Parathyroid adenoma (tissue), 2 donors: ENCODE measurements at regions not wholly inside any gene's neighbourhood (a gene's known extent, or its start where the extent isn't known, plus 50 kb on each side); places are given as distances from the start of the nearest gene placed in this dataset.

Experiments used
- H2AFZ ChIP-seq: fragments of 300-600 bp; sonication (generic); one replicate; pipeline ENCODE4 v1.7.0; 2017; ENCODE audit warnings: antibody characterized with exemption, mild to moderate bottlenecking
- H3K27ac ChIP-seq: fragments of 300-600 bp; sonication (generic); one replicate; pipeline ENCODE4 v1.7.0; 2017
- H3K27me3 ChIP-seq: fragments of 300-600 bp; sonication (generic); one replicate; pipeline ENCODE4 v1.7.0; 2017; ENCODE audit warnings: low read length; ENCODE audit not compliant: control insufficient read depth, insufficient read depth
- H3K36me3 ChIP-seq: fragments of 300-600 bp; sonication (generic); one replicate; pipeline ENCODE4 v1.7.0; 2017; ENCODE audit warnings: low read length; ENCODE audit not compliant: control insufficient read depth, insufficient read depth
- H3K4me1 ChIP-seq: fragments of 300-600 bp; sonication (generic); one replicate; pipeline ENCODE4 v1.7.0; 2017; ENCODE audit warnings: control low read depth
- H3K4me2 ChIP-seq: fragments of 300-600 bp; sonication (generic); one replicate; pipeline ENCODE4 v1.7.0; 2017; ENCODE audit warnings: low read length
- H3K4me3 ChIP-seq: fragments of 300-600 bp; sonication (generic); one replicate; pipeline ENCODE4 v1.7.0; 2017; ENCODE audit warnings: low read depth, low read length
- H3K79me2 ChIP-seq: fragments of 300-600 bp; sonication (generic); one replicate; pipeline ENCODE4 v1.7.0; 2017; ENCODE audit warnings: control low read depth
- H3K9ac ChIP-seq: fragments of 300-600 bp; sonication (generic); one replicate; pipeline ENCODE4 v1.7.0; 2017; ENCODE audit warnings: mild to moderate bottlenecking
- H3K9me3 ChIP-seq: fragments of 300-600 bp; sonication (generic); one replicate; pipeline ENCODE4 v1.7.0; 2017; ENCODE audit warnings: low read length; ENCODE audit not compliant: control insufficient read depth
- CTCF ChIP-seq: fragments of 300-600 bp; sonication (generic); IDR thresholded peaks from one replicate; pipeline ENCODE4 v1.7.0; 2017; ENCODE audit warnings: antibody characterized with exemption, mild to moderate bottlenecking
- donor health status: primary hyperparathyroidism.

GRCh38 chr6:168860341-168860740 lies 393.3 kb downstream of the THBS2 start:
- no peaks in the 10 kb centered on the region for H3K9me3 ChIP-seq
- no peak overlapping the region for H3K4me3 ChIP-seq
- no peak for TF ChIP-seq CTCF
- no peaks in the 10 kb centered on the region for H3K4me1 ChIP-seq
- no peak overlapping the region for H3K9ac ChIP-seq
- no peaks in the 10 kb centered on the region for H3K36me3 ChIP-seq
- H3K4me2 ChIP-seq: no peak overlapping the region
- no peak overlapping the region for H3K27ac ChIP-seq
- no peaks in the 10 kb centered on the region for H3K27me3 ChIP-seq
- H2AFZ ChIP-seq: no peak overlapping the region
- no peaks in the 10 kb centered on the region for H3K79me2 ChIP-seq

- H3K9me3 ChIP-seq: no peaks in the 10 kb centered on the region
- no peaks in the 10 kb centered on the region for H3K79me2 ChIP-seq
- no peak overlapping the region for H3K27ac ChIP-seq
- TF ChIP-seq CTCF: no peak
- no peak overlapping the region for H3K9ac ChIP-seq
- H3K4me1 ChIP-seq: no peaks in the 10 kb centered on the region
- H2AFZ ChIP-seq: no peak overlapping the region
- H3K4me3 ChIP-seq: no peak overlapping the region
- H3K4me2 ChIP-seq: no peak overlapping the region
- no peaks in the 10 kb centered on the region for H3K27me3 ChIP-seq
- H3K36me3 ChIP-seq: no peaks in the 10 kb centered on the region
Observed at GRCh38 chr6:168858926-168859325, 394.7 kb downstream of the THBS2 start.

- H3K79me2 ChIP-seq: no peaks in the 10 kb centered on the region
- H2AFZ ChIP-seq: no peak overlapping the region
- H3K27me3 ChIP-seq: no peaks in the 10 kb centered on the region
- H3K9me3 ChIP-seq: no peaks in the 10 kb centered on the region
- TF ChIP-seq CTCF: no peak
- H3K9ac ChIP-seq: no peak overlapping the region
- H3K4me3 ChIP-seq: no peak overlapping the region
- no peaks in the 10 kb centered on the region for H3K4me1 ChIP-seq
- no peak overlapping the region for H3K27ac ChIP-seq
- no peaks in the 10 kb centered on the region for H3K36me3 ChIP-seq
- no peak overlapping the region for H3K4me2 ChIP-seq
Observed at GRCh38 chr6:168856914-168857313, 396.7 kb downstream of the THBS2 start.

GRCh38 chr6:168852376-168852884 lies 401.2 kb downstream of the THBS2 start:
- Histone ChIP-seq H3K4me3 (no peak overlapping the region), H3K36me3 (no peaks in the 10 kb centered on the region), H2AFZ (no peak overlapping the region), H3K9me3 (no peaks in the 10 kb centered on the region), H3K4me2 (no peak overlapping the region), H3K27ac (no peak overlapping the region), H3K9ac (no peak overlapping the region), H3K79me2 (no peaks in the 10 kb centered on the region), H3K27me3 (no peaks in the 10 kb centered on the region), H3K4me1 (no peaks in the 10 kb centered on the region)
- no peak for TF ChIP-seq CTCF
